T-helper 1 cell treated with Interleukin-12 subunit alpha and Interleukin-12 subunit beta and Interleukin-4 antibody, amounts not matched to agents 30 μg/mL and 1 μg/mL, for 36 hours (primary cell): ENCODE measurements at regions not wholly inside any gene's neighbourhood (a gene's known extent, or its start where the extent isn't known, plus 50 kb on each side); places are given as distances from the start of the nearest gene placed in this dataset.

Experiments used
- H3K27ac Mint-ChIP-seq: one replicate; pipeline ENCODE4 v1.8.0; 2021; ENCODE audit warnings: mild to moderate bottlenecking, mixed read lengths
- H3K27me3 Mint-ChIP-seq: one replicate; pipeline ENCODE4 v1.8.0; 2021; ENCODE audit warnings: low read depth, mixed read lengths
- H3K36me3 Mint-ChIP-seq: one replicate; pipeline ENCODE4 v1.8.0; 2021; ENCODE audit warnings: low read depth, mixed read lengths
- H3K4me1 Mint-ChIP-seq: one replicate; pipeline ENCODE4 v1.8.0; 2021; ENCODE audit warnings: low read depth, mixed read lengths
- H3K4me3 Mint-ChIP-seq: one replicate; pipeline ENCODE4 v1.8.0; 2021; ENCODE audit warnings: mild to moderate bottlenecking, moderate library complexity, mixed read lengths
- H3K9me3 Mint-ChIP-seq: one replicate; pipeline ENCODE4 v1.8.0; 2021; ENCODE audit warnings: mixed read lengths

- H3K9me3 Mint-ChIP-seq, result peaks cover 9% of the 10 kb centered on the region
Observed at GRCh38 chr4:160869899-160870298, 1293.9 kb downstream of the FSTL5 start.

DNA sequence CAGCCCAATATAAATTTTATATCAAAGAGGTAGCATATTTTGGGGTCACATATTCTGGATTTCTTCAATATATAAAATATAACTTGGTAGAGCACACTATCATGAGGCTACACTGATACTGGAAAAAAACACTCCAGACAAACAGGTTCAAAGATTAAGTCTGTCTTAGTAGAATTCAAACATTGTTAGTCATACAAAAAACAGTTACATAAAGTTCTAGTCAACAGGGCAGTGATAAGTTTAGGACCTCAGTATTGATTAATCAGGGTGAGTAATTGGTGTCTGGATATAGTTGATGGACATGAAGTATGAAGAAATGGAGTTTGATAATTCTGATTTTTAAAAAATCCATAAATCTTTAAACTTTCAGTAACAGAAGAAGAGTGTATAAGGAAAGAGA, 1291.3 kb downstream of the FSTL5 start:
- no peaks in the 10 kb centered on the region for H3K4me1 Mint-ChIP-seq
- H3K27ac Mint-ChIP-seq, result no peak overlapping the region

More at GRCh38 chr4:160869899-160870298, 1293.9 kb downstream of the FSTL5 start:
- Mint-ChIP-seq H3K4me1 (no peaks in the 10 kb centered on the region), H3K4me3 (no peak overlapping the region), H3K27me3 (no peaks in the 10 kb centered on the region), H3K36me3 (no peaks in the 10 kb centered on the region), H3K27ac (no peak overlapping the region)

DNA sequence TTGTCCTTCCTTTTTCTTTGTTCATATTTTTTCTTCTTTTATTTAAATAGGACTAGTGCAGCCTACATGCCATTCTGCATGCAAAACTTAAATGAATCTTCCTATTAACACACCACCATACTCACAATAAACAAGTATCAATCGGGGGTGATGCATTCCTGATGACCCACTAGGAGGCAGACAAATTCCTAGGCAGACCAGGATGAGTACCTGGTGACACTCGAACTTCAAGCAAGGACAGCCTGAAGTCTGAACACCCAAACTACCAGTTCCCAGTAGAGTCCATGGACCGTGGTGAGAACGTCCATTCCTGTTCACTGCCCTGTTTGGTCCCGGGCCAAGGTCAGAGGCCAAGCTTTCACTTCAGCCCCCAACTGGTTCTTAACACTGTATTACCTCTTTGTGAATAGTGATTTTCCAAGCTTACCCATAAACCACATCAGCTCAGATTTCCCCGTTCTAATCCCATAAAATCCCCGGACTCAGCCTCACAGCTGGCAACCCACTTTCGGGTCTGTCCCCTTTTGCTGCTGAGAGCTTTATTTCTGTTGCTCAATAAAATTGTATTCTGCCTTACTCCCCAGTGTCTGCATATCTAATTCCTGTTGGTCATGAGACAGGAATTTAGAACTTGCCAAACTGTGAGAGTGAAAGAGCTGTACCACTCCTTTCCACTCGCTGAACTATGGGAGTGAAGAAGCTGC, 1286.6 kb downstream of the FSTL5 start:
- Mint-ChIP-seq H3K27me3 (no peaks in the 10 kb centered on the region), H3K4me3 (no peak overlapping the region), H3K9me3 (peaks cover 14% of the 10 kb centered on the region), H3K36me3 (no peaks in the 10 kb centered on the region), H3K4me1 (no peaks in the 10 kb centered on the region), H3K27ac (no peak overlapping the region)

More for the DNA sequence above, 1291.3 kb downstream of the FSTL5 start:
- Mint-ChIP-seq H3K27me3 (no peaks in the 10 kb centered on the region), H3K4me3 (no peak overlapping the region), H3K36me3 (no peaks in the 10 kb centered on the region), H3K9me3 (peaks cover 13% of the 10 kb centered on the region)

- no peaks in the 10 kb centered on the region for H3K36me3 Mint-ChIP-seq
- H3K4me1 Mint-ChIP-seq, result no peaks in the 10 kb centered on the region
- H3K9me3 Mint-ChIP-seq, result peaks cover 18% of the 10 kb centered on the region
- no peaks in the 10 kb centered on the region for H3K27me3 Mint-ChIP-seq
- H3K4me3 Mint-ChIP-seq, result no peak overlapping the region
- no peak overlapping the region for H3K27ac Mint-ChIP-seq
Observed at GRCh38 chr4:160880180-160880579, 1283.6 kb downstream of the FSTL5 start.

GRCh38 chr4:160887668-160888067, 1276.1 kb downstream of the FSTL5 start:
- H3K27me3 Mint-ChIP-seq, result no peaks in the 10 kb centered on the region
- no peaks in the 10 kb centered on the region for H3K36me3 Mint-ChIP-seq
- H3K4me1 Mint-ChIP-seq, result no peaks in the 10 kb centered on the region
- H3K9me3 Mint-ChIP-seq, result peaks cover 15% of the 10 kb centered on the region
- no peak overlapping the region for H3K4me3 Mint-ChIP-seq
- no peak overlapping the region for H3K27ac Mint-ChIP-seq

GRCh38 chr4:160894128-160894527, 1269.7 kb downstream of the FSTL5 start:
- Mint-ChIP-seq H3K4me3 (no peak overlapping the region), H3K4me1 (no peaks in the 10 kb centered on the region)

DNA sequence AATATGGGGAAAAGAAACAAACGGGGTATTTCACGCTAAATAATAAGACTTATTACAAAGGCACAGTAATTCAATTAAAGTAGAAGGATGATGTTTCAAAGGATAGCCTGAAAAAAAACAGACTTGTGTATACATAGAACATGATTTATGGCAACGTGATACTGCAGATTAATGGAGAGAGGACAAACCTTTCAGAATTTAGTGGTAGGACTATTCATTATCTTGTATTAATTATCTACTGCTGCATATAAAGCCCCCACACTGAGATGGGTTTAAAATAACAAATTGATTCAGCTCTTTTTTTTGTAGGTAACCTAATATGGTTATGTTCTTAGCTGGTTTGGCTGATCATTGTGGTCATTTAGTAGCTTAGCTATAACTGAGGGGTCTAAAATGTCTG, 1269.0 kb downstream of the FSTL5 start:
- H3K27me3 Mint-ChIP-seq, result no peaks in the 10 kb centered on the region
- H3K9me3 Mint-ChIP-seq, result peaks cover 20% of the 10 kb centered on the region
- no peak overlapping the region for H3K27ac Mint-ChIP-seq
- H3K36me3 Mint-ChIP-seq, result no peaks in the 10 kb centered on the region
- H3K4me1 Mint-ChIP-seq, result no peaks in the 10 kb centered on the region
- no peak overlapping the region for H3K4me3 Mint-ChIP-seq

More at GRCh38 chr4:160894128-160894527, 1269.7 kb downstream of the FSTL5 start:
- H3K36me3 Mint-ChIP-seq, result no peaks in the 10 kb centered on the region
- H3K9me3 Mint-ChIP-seq, result peaks cover 16% of the 10 kb centered on the region
- H3K27me3 Mint-ChIP-seq, result no peaks in the 10 kb centered on the region
- no peak overlapping the region for H3K27ac Mint-ChIP-seq

DNA sequence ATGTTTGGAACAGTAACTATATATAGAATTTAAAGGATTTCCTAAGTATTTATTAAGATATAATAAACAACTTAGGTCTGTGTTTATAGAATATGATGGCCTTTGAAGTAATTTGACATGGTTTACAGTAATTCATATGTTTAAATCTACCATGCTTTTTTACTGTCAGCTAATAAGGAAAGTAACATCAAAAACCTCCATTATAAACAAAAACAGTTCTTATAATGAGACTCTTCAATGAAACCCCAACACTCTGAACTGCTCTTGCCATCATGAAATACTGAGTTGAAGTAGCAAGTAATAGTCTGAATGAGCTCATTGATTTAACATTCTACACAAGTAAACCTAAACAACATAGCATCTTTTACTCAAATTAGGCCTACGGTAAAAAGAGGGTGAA, 1236.5 kb downstream of the FSTL5 start:
- Mint-ChIP-seq H3K4me1 (no peaks in the 10 kb centered on the region), H3K9me3 (peaks cover 5% of the 10 kb centered on the region), H3K36me3 (no peaks in the 10 kb centered on the region), H3K4me3 (no peak overlapping the region), H3K27me3 (no peaks in the 10 kb centered on the region), H3K27ac (no peak overlapping the region)

DNA sequence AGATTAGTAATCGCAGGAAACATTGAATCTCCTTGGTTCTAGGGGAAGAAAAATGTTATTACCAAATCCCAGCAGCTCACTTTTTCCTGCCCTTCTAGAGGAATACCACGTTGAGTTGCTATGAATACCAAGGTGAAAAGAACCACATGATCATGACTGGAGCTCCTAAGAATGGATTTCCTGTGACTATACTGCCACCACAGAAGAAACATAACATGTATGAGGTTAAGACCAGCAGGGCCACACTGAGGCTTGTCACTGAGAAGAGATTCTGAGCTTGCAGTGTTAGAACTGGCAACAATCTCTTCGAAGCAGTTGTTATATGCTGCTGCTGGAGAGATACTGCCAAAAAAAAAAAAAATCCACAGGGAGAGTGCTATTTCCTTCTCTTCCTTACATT, 1235.3 kb downstream of the FSTL5 start:
- no peaks in the 10 kb centered on the region for H3K27me3 Mint-ChIP-seq
- H3K9me3 Mint-ChIP-seq, result peaks cover 5% of the 10 kb centered on the region
- no peaks in the 10 kb centered on the region for H3K36me3 Mint-ChIP-seq
- H3K4me3 Mint-ChIP-seq, result no peak overlapping the region
- H3K4me1 Mint-ChIP-seq, result no peaks in the 10 kb centered on the region
- no peak overlapping the region for H3K27ac Mint-ChIP-seq

- H3K4me3 Mint-ChIP-seq, result no peak overlapping the region
- H3K4me1 Mint-ChIP-seq, result no peaks in the 10 kb centered on the region
- peaks cover 15% of the 10 kb centered on the region for H3K9me3 Mint-ChIP-seq
- H3K27me3 Mint-ChIP-seq, result no peaks in the 10 kb centered on the region
- no peak overlapping the region for H3K27ac Mint-ChIP-seq
- H3K36me3 Mint-ChIP-seq, result no peaks in the 10 kb centered on the region
Observed at GRCh38 chr4:160947653-160948052, 1216.1 kb downstream of the FSTL5 start.

DNA sequence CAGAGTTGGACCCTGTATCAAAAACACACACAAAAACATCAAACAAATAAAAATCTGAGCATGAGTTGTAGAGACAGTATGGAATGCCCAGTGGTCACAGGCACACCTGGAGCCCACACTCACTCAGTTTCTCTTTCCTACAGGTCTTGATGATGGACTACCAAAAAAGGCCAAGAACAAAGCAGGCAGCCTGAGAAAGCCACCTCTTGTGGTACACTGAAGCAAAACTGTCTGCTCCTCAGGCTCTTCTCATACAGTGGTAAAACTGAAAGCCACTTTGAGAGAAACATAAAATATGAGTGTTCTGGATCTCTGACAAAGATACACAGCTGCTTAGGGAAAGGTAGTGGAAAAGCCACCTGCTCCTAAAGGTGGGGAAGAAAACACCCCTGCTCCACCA, 1206.9 kb downstream of the FSTL5 start:
- no peaks in the 10 kb centered on the region for H3K4me1 Mint-ChIP-seq

GRCh38 chr4:160969925-160970324, 1193.9 kb downstream of the FSTL5 start:
- H3K27ac Mint-ChIP-seq, result no peak overlapping the region
- no peaks in the 10 kb centered on the region for H3K4me1 Mint-ChIP-seq
- H3K36me3 Mint-ChIP-seq, result no peaks in the 10 kb centered on the region
- H3K9me3 Mint-ChIP-seq, result peaks cover 9% of the 10 kb centered on the region
- H3K4me3 Mint-ChIP-seq, result no peak overlapping the region
- no peaks in the 10 kb centered on the region for H3K27me3 Mint-ChIP-seq

More for the DNA sequence above, 1206.9 kb downstream of the FSTL5 start:
- H3K4me3 Mint-ChIP-seq, result no peak overlapping the region
- H3K27ac Mint-ChIP-seq, result no peak overlapping the region
- peaks cover 7% of the 10 kb centered on the region for H3K9me3 Mint-ChIP-seq
- H3K36me3 Mint-ChIP-seq, result no peaks in the 10 kb centered on the region
- no peaks in the 10 kb centered on the region for H3K27me3 Mint-ChIP-seq

- H3K9me3 Mint-ChIP-seq, result no peaks in the 10 kb centered on the region
Observed at GRCh38 chr4:160980091-160980490, 1183.7 kb downstream of the FSTL5 start.

GRCh38 chr4:160981083-160981482, 1182.7 kb downstream of the FSTL5 start:
- no peaks in the 10 kb centered on the region for H3K27me3 Mint-ChIP-seq
- no peak overlapping the region for H3K4me3 Mint-ChIP-seq
- H3K36me3 Mint-ChIP-seq, result no peaks in the 10 kb centered on the region

More at GRCh38 chr4:160980091-160980490, 1183.7 kb downstream of the FSTL5 start:
- no peak overlapping the region for H3K4me3 Mint-ChIP-seq
- H3K36me3 Mint-ChIP-seq, result no peaks in the 10 kb centered on the region
- no peak overlapping the region for H3K27ac Mint-ChIP-seq
- H3K27me3 Mint-ChIP-seq, result no peaks in the 10 kb centered on the region
- H3K4me1 Mint-ChIP-seq, result no peaks in the 10 kb centered on the region

DNA sequence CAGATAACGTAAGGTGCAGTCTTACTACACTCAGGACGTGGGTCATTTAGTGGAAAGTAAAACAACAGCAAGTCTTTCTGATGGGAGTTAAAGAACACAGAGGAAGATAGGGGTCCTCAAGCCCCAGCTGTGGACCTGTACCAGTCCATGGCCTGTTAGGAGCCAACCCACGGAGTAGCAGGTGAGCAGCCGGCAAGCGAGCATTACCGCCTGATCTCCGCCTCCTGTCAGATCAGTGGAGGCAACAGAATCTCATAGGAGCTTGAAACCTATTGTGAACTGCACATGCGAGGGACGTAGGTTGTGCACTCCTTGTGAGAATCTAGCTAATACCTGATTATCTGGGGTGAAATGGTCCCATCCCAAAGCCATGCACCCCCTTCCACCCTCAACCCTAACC, 1180.8 kb downstream of the FSTL5 start:
- Mint-ChIP-seq H3K36me3 (no peaks in the 10 kb centered on the region), H3K9me3 (no peaks in the 10 kb centered on the region), H3K27me3 (no peaks in the 10 kb centered on the region), H3K4me1 (no peaks in the 10 kb centered on the region), H3K4me3 (no peak overlapping the region), H3K27ac (no peak overlapping the region)

More at GRCh38 chr4:160981083-160981482, 1182.7 kb downstream of the FSTL5 start:
- Mint-ChIP-seq H3K27ac (no peak overlapping the region), H3K4me1 (no peaks in the 10 kb centered on the region), H3K9me3 (no peaks in the 10 kb centered on the region)
